Eye (tissue), 1 donor: ENCODE measurements at regions not wholly inside any gene's neighbourhood (a gene's known extent, or its start where the extent isn't known, plus 50 kb on each side); places are given as distances from the start of the nearest gene placed in this dataset.

Source experiments
- DNase-seq: peaks from one replicate; pipeline ENCODE4 v3.0.0-alpha.2; 2015

GRCh38 chr3:146895026-146895749, 290.0 kb upstream of the PLSCR5 start:
- no peak for DNase-seq

- DNase-seq: no peak
Measured at GRCh38 chr3:146894406-146894805, 289.3 kb upstream of the PLSCR5 start.

DNA sequence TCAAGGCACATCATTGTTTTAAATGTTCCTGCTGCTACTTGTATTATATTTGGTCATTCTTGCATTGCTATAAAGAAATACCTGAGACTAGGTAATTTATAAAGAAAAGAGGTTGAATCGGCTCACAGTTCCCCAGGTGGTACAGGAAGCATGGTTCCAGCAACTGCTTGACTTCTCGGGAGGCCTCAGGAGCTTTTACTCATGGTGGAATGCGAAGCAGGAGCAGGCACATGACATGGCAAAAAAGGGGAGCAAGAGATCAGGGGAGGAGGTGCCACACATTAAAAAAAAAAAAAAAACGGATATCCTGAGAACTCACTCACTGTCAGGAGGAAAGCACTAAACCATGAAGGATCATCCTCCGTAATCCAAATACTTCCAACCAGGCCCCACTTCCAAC, 286.9 kb upstream of the PLSCR5 start:
- no peak for DNase-seq

DNA sequence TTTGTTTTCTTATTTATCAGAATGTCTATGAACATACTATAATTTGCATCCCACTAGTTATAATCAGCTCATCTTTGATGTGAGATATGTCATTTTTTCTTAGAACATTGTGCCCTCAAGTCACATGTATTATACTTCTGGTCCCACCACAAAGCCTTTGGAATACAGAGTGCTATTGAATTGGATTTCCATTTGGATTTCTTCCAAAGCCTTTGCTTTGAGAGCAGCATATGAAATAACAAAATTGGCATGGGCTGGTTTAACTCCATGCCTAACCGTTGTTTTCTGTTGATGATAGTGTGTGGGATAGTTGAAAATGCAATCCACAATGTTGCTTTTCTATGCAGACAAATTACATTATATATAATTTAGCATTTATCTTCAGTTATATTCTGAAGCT, 284.5 kb upstream of the PLSCR5 start:
- no peak for DNase-seq

DNA sequence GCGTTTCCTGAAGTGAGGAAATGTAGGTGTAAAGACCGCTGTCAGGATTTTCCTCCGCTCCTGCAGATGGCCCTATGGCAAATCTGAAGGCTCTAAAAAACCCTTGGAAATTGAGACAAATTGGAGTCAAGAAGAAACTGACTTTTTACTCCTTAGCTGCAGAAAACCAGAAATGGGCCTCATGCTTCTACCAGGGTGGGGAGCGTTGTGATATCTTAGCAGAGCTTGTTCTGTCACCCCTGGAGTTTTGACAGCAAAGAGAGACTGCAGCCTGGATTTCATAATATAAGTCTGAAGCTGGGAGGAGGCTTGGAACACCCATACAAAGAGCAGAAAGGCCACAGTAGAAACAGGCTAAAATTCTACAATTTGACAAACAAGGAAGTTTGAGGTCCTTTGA, 283.0 kb upstream of the PLSCR5 start:
- no peak for DNase-seq

DNA sequence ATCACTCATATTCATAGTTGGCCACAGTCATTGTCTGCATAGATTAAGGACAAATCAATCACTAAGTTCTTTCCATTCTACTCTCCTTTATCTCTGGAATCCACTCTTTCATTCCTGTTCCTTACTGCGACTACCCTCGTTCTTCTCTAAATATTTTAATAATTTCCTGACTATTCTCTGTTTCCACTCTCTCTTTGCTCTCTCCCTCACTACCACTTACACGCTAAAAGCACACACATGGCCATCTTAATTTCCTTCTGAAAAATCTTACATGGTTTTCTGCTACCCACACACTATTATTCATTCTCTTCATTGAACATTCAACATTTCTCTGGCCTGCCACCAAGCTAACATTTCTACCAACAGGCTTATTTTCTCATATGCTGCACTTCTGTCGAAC, 279.6 kb upstream of the PLSCR5 start:
- no peak for DNase-seq

DNA sequence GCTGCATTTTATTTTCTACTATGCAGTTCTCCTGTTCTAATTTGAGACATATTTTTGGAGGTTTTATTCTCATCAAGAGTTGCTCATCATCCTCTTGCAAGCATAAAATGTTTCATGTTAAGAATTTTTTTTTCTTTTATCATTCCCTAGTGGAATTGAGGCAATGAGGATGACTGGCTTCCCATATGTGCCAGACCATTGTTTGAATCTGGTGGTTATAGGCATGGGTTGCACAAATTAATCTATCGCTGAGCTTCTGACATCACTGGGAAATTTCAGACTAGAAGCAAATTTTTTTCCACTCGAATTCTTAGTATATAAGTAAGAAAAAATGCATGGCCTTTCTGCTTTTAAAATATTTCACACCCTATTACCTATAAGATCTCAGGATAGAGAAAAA, 279.1 kb upstream of the PLSCR5 start:
- no peak for DNase-seq

GRCh38 chr3:146883288-146883687, 278.1 kb upstream of the PLSCR5 start:
- no peak for DNase-seq

DNA sequence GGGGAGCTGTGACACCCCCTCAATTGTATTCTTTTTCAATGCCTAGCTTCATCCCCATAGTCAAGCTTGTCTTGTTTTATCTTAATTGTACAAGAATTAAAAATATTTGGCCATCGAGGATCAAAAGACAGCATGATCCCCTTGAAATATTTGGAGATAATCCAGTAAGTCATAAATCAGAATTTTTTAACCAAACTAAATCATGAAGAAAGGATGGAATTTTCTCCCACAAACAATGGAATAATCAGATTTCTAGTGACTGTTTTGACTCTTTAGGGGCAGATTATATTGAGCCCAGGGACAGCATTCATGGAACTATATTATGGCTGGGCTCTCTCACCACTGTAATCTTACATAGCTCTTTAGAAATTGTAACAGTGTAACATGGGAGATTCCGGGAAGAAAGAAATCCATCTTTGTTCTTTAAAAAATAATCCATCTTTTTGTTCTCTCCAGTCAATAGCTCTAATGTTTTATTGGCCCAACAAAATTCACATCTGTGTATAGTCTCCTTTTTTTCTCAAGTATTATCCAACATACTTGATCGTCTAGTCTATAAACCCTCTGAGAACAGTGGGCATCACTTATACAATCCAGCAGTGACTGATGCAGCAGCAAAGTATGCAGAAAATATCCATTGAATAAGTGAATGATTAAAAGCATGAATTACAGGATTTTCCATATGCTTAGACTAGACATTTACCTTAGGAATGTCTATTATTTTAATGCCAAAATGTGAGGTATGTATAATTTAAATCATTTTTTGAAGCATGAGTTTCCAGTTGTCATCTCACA, 277.0 kb upstream of the PLSCR5 start:
- no peak for DNase-seq

DNA sequence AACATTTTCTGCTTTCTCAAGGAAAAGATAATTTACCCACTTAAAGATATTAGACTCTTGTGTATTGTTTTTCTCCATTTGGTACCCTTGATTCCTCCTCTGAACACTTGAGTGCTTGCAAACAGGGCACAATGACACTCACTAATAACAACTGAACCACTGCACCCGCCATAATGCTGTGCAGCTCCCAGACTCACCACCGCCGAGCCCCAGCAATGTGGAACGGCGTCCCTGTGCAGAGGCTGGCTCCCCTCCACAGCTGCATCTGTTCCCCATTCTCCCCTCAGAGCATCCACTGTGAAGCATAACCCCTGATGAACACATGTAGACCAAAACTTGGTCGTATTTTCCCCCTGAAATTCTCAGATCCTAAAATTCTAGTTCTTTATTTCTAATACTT, 276.2 kb upstream of the PLSCR5 start:
- no peak for DNase-seq

DNA sequence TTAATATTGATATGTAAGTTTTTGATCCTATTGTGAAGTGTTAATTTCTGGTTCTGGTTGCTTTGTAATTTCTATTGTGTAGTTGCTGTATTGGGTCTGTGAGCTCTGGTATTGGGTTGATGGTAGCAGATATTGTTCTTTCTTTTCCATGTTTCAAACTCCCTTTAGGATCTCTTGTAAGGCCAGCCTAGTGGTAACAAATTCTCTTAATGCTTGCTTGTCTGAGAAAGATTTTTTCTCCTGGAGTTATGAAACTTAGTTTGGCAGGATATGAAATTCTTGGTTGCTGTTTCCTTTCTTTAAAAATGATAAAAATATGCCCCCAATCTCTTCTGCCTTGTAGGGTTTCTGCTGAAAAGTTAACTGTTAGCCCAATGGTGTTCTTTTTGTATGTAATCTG, 268.6 kb upstream of the PLSCR5 start:
- no peak for DNase-seq

DNA sequence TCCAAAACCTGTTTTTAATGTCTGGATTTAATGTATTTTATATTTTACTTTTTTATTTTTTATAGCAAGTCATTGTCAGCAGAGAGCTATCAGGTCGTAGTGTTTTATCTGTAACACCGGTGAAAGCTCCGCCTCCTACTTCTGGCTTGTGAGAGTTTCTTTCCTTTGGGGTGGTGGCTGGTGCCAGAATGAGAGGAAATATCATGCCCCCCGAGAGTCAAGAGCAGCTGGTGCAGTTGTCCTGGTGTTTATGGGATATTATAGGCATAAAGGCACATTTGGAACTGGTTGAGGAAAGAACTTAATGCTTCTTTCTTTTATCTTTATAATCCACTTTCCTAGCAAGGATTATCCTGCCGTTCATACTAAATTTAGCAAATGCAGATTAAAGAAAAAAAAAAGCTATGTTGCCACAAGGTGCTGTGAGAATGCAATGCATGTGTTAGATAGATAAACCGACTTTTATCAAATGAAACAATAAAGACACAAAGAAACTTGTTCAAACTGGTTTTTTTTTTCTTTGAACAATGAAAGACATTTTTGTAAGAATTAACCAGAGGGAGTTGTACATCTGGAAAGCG, 260.1 kb upstream of the PLSCR5 start:
- DNase-seq: peak; percentile 17

DNA sequence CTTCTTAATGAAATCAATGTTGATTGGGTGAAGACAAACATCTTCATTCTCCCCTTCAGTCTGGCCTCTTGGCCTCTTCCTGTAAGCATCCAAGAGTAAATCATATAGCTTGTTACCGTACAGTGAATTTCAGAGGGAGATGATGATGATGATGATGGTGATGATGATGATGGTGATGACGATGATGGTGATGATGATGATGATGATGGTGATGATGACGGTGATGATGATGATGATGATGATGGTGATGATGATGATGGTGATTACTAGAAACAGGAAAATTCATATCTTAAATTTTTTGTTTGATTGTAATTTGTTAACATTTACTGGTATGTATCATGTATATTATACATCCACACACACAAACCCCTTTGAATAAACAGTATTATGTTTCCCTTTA, 256.1 kb upstream of the PLSCR5 start:
- DNase-seq: no peak

DNA sequence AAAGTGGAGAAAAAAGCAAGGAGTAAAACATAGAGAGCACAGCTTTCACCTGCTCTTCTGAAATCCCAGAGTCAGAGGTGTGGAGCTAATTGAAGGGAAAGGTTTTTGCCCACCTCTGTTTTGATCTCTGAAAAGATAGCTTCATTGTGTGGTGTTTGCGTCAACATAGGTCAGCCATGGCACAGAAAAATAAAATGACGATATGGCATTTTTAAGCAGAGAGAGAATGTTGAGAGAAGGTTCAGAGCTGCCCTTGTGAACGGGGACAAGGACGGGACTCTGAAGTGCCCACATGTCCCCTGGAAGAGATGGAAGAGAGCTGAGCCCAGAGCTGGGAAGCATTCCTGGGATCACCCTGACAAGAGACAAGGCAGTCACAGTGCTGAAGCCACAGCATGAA, 249.4 kb upstream of the PLSCR5 start:
- DNase-seq: no peak

DNA sequence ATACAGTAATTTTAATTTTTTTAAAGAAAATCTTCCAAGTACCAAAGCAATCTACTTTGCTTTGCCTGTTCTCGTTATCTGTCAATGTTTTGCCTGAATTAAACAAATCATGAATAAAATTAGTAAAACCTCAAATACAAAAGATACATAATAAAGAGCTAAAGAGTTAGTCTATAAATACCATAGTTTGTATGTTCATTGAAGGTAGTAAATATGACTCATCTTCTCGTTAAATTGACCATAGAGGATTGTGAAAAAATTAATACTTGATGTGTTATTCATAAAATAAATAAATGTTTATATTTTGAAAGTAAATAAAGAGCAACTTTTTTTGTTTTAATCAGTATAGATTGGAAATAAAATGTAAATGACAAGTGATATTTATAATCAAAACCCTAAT, 246.5 kb upstream of the PLSCR5 start:
- no peak for DNase-seq

DNA sequence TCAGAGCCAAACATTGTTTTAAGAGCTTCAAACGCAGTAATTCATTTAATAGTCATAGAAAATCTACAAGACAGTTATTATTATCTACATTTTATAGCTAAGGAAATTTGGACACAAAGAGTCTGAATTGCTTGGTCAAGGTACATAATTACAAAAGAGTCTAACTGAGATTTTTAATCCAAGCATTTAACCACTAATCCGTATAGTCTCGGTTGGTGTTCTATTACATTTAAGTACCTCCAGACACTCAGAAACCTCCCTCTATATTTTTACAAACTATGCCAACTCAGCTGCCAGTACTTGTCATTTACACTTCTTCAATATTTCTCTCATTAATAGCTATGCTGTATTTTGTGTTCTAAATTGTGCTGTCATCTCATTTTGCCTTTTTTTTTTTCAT, 240.2 kb upstream of the PLSCR5 start:
- no peak for DNase-seq

- DNase-seq: no peak
Measured at GRCh38 chr3:146843476-146843875, 238.3 kb upstream of the PLSCR5 start.

DNA sequence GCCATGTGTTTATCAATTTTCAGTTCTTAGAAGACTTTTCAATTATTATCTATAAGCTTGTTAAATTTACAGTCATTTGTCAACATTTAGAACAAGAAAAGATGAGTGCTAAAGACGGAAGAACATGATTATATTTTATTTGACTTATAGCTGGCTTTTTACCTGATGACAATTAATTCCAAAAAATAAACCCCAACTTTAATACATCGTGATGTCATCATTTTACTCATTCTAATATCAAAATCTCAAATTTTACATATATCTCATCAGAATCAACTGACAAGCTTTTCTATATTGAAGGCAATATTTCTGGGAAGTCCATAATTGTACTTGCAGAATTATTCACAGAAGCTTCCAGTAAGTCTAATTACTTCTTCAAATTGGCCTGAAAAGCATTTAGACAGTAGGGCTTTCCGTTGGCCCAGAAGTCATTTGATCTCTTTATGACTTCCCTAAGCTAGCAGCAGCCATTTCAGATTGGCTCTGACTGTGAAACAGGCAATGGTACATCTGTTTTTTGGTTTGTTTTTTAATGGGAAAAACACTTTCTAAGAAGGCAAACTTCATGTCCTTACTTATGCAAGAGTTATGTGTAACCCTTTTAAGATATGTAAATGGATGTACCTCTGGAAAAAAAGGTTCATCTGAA, 234.7 kb upstream of the PLSCR5 start:
- DNase-seq: no peak

GRCh38 chr3:146838221-146838620, 233.1 kb upstream of the PLSCR5 start:
- no peak for DNase-seq

DNA sequence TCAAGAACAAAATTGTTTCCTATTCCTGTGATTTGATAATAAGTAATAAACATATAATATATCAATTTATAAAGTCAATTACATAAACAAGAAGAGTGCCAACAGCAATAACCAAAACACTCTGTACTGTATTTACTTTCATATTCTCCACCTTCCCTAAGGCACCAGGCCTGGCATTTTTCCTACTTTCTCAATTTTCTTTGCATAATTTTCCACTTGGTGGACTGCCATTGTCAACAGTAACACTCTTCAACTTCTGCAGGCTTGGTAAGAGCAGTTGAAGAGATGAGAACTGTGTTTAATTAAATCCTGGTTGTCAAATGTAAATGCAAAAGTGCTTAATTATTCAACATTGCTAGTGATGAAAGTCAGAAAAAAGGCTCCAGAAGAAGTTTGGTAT, 229.8 kb upstream of the PLSCR5 start:
- peak; percentile 15 for DNase-seq

- no peak for DNase-seq
Measured at GRCh38 chr3:146832857-146833458, 227.8 kb upstream of the PLSCR5 start.

DNA sequence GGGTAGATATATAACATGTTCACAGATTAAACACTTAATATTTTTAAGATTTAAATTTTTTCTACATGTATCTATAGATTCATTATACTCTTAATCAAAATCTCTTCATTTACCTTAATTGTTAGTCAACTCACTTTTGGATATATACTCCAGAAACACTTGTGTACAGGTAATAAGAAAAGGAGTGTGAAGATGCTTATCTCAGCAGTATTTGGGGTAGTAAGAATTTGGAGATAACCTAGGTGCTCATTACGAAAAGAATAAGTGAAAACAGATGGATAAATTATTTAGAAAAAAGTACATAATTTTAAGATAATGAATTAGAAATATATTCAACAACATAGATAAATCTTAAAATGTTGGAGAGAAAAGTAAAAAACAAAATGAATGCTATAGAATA, 226.5 kb upstream of the PLSCR5 start:
- DNase-seq: no peak

- DNase-seq: no peak
Measured at GRCh38 chr3:146830231-146830630, 225.1 kb upstream of the PLSCR5 start.
